NOMO-1 treated with DMSO at 0.1 percent for 48 hours (cell line): ENCODE measurements at regions not wholly inside any gene's neighbourhood (a gene's known extent, or its start where the extent isn't known, plus 50 kb on each side); places are given as distances from the start of the nearest gene placed in this dataset.

ENCODE experiments used
- DNase-seq: peaks from one replicate; lab custom pipeline; 2025; ENCODE audit not compliant: unreplicated experiment; lab: John Stamatoyannopoulos, UW

DNA sequence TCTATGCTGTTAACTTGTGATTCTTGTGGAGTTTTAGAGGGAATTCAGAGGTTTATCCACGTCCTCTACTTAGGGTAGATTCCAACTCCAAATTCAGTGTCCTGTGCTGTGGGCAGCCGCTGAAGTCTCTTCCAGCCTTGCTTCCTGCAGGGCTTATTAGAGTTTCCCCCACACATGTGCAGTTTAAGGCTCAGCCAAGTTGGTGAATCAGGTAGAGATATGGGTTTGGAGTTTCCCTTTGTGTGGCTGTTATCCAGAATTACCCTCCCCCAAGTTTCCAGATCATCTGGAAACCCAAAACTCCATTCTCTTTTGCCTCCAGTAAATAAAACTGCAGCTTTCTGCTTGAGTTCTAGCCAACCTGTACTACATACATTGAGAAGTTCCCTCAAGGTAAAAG is 853.7 kb downstream of the GALC start:
- no peak for DNase-seq

- no peak for DNase-seq
Observed at GRCh38 chr14:87133073-87133801, 859.7 kb downstream of the GALC start.

DNA sequence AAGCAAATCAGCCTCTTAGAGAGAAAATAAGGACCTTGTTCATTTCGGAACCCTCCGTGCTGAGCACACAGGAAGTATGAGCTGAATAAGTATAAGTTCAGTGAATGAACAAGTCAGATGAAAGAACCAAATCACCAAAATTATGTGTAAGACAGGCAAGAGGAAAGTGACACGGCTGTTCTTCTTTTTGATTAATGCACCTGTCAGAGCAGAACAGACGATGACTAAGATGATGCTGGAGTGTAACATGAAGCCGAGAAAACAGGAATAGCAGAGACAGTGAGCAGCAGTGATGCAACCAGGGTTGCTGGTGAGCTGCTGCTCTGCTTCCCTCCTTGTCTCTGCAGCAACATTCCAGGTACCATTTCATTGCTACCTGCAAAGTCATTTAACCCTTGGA is 861.1 kb downstream of the GALC start:
- no peak for DNase-seq

GRCh38 chr14:87122166-87122565 is 870.8 kb downstream of the GALC start:
- no peak for DNase-seq

DNA sequence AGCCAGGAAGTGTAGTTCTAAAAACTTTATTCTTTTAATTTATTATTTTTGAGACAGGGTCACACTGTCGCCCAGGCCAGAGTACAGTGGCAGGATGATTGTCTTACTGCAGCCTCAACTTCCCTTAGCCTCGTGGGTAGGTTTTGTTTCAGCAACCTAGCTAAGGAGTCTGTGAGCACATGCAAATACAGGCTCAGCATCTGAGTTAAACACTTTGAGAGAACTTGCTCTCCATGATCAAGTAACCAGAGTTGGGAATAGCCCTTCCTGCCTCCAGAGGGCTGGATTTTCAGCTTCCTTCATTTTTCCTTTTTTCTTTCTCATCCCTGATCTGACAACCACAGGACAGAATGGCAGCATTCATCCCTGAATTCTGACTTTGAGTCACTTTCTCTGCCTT is 871.3 kb downstream of the GALC start:
- no peak for DNase-seq

DNA sequence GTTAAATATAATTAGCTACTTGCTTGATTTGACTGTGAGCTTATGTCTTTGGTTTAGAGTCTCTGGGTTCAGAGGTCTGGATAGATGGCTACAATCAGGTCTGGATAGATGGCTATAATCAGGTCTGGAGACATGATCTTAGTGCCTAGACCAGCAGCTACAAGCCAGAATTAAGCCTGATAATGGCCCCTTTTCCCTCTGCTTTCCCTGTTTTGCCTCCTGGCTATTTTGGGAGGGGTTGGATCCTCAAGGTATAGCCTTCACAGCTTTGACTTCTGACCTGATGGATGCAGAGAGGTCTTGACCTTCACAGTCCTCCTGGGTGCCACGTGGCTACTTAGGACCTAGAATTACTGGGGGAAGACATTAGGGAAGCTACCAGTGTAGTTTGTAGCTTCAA is 877.7 kb downstream of the GALC start:
- DNase-seq, result no peak

DNA sequence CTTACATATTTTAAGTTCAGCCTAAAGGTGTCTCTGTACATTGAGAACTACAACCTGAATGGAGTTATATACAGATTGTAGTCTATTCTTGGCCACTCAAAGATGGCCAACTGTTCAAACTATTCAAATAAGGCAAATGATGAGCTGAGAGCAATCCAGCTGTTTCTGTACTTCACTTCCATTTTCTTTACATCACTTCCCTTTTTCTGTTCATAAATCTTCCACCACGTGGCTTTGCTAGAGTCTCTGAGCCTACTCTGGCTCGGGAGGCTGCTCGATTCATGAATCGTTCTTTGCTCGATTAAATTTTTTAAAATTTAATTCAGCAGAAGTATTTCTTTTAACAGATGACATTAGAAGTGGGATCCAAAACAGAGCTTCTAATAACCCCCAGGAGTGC is 879.7 kb downstream of the GALC start:
- DNase-seq, result no peak

DNA sequence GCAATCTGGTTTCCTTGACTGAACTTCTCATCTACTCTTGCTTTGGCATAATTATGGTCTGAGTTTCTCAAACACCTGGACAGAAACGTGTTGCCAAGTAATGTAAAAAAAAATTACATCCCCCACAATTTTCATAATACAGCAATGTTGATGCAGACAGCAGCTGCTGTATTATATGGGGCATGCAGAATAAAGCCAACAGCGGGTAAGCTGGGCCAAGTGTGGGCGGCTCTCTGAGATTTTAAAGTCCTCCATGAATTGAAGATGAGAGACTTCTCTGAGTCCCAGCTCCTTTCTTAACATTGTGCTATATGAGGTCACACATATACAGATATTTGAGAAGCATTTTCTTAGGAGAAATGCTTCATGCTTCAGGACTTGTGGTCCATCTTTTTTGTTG is 881.2 kb downstream of the GALC start:
- no peak for DNase-seq

GRCh38 chr14:87111126-87111525 is 881.9 kb downstream of the GALC start:
- no peak for DNase-seq

DNA sequence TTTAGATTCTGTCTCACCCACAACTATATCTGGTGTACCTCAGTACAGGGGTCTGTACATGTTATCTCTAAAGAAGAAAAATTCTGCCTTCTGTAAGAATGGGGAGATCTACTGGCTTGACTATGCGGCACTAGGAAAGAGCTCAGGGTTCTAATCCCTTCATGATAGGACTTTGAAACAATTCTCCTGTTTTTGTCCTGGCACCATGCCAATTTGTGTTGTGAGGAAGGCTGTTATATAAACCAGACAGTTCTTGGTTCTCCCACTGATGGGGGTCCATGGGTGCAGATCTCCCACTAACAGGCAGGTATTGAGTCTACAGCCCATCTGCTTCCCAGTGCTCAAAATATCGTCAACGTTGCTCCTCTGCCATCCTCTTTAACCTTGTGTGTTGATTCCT is 883.7 kb downstream of the GALC start:
- no peak for DNase-seq

- DNase-seq, result no peak
Observed at GRCh38 chr14:87108726-87109125, 884.3 kb downstream of the GALC start.

DNA sequence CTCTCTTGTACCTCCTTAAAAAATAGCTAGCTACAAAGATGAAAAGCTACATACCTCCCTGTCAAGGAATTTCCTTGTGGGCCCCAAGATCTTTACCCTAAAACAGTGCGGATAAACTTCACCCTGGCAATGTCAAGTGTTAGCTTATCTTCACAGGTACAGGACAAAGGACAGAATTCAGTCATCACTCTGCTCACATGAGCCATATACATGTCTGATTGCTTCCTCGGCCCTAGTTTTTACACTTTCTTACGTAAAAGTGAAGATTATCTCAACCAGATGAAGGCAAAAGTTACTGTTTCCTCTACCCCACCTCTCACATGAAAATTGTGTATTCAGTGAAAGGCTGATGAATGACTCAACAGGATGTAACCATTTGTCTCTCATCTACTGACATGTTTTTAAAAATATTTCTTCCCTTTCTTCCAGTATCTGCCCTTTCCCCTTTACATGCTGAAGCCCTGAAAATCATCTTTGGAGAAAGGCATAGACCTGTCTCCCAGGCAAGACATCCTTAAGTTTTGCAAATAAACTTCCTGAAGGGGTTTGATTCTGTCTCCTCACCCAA is 890.1 kb downstream of the GALC start:
- no peak for DNase-seq

GRCh38 chr14:87097015-87097414 is 896.0 kb downstream of the GALC start:
- no peak for DNase-seq

GRCh38 chr14:87094913-87095312 is 898.1 kb downstream of the GALC start:
- no peak for DNase-seq

DNA sequence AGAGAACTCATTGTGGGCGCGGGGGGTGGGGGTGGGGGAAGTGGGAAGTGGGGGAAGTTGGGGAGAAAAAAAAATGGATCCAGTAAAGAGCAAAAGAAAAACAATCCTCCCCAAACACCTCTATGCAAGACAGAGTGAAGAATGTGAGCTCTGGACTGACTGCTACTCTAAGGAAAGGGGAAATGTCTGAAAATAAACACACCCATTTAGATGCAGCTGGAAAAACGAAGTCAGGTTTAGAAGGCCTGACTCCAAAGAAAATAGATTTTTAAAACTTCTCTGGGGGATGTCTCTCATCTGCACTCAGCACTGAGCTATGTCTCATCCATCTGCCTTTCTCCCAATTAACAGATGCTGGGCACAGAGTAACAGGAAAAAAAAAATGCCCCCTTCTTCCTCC is 904.4 kb downstream of the GALC start:
- no peak for DNase-seq

DNA sequence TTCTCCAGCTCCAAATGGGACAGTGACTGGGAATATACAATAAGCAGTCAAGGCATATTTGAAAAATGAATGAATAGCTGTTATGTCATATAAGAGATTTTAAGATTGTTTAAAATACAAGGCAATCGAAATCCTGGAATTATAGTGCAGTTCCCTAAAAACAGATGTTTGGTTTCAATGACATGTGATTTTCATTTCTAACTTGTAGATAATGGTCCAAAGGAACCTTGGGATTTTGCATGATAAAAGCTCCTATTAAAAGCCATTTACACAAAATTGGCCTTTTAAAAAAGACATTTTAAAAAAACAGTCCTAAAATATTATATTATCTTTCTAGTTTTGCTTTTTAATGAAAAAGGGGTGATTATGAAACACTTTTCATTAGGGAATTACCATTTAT is 905.1 kb downstream of the GALC start:
- DNase-seq, result no peak

GRCh38 chr14:87084908-87085307 is 908.1 kb downstream of the GALC start:
- DNase-seq, result no peak

DNA sequence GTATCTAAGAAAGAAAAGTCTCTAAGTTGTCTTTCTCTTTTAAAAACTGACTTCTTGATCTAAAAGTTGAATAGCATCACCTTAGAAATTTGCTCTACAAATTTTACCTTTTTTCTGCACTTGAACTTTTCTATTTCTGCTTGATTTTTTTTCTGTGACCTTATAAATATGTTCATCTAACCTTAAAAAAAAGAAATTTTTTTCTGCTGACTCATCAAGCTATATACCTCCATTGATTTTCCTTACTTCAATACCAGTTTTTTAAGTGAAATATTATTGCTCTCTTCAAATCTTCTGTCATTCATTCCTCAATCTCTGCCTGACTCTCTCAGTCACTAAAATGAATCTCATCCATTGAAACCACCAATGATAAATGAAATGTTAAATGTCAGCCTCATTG is 910.1 kb downstream of the GALC start:
- DNase-seq, result no peak

- no peak for DNase-seq
Observed at GRCh38 chr14:87081004-87081403, 912.0 kb downstream of the GALC start.

GRCh38 chr14:87080146-87080545 is 912.8 kb downstream of the GALC start:
- no peak for DNase-seq

GRCh38 chr14:87079416-87079815 is 913.6 kb downstream of the GALC start:
- no peak for DNase-seq

GRCh38 chr14:87076922-87077321 is 916.1 kb downstream of the GALC start:
- no peak for DNase-seq

DNA sequence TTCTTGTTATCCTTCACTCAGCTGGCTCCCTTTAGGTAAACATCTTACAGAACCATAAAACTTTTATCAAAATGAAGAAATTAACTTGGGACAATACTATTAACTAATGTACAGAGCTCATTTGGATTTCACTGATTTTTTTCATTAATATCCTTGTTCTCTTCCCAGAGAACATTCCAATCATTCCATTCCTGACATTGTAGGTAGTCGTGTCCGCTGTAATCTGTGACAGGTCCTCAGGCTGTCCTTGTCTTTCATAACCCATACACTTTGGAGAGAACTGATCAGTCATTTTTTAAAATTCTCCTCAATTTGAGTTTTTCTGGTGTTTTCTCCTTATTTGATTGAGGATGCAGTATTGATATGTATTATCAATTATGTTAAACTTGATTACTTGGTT is 916.8 kb downstream of the GALC start:
- DNase-seq, result no peak
